ENCODE measurements at regions not wholly inside any gene's neighbourhood (a gene's known extent, or its start where the extent isn't known, plus 50 kb on each side); places are given as distances from the start of the nearest gene placed in this dataset.

DNA sequence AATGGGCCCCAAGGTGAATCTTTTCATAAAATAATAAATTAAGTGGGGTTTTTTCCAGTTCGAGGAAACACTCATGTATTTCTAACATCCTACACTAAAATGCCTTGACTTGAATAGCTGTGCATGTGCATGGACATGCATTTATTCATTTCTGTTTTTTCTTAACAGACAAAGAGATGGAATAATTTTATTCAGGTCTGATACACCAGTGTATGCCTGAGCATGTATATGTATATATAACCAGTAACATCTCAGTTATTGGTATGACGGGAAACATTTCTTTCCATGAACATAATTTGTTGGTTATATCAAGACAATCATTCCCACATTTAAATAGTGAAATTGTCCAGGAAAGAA lies 468.7 kb upstream of the TNP1 start:
- TF ChIP-seq, protein P1, sequence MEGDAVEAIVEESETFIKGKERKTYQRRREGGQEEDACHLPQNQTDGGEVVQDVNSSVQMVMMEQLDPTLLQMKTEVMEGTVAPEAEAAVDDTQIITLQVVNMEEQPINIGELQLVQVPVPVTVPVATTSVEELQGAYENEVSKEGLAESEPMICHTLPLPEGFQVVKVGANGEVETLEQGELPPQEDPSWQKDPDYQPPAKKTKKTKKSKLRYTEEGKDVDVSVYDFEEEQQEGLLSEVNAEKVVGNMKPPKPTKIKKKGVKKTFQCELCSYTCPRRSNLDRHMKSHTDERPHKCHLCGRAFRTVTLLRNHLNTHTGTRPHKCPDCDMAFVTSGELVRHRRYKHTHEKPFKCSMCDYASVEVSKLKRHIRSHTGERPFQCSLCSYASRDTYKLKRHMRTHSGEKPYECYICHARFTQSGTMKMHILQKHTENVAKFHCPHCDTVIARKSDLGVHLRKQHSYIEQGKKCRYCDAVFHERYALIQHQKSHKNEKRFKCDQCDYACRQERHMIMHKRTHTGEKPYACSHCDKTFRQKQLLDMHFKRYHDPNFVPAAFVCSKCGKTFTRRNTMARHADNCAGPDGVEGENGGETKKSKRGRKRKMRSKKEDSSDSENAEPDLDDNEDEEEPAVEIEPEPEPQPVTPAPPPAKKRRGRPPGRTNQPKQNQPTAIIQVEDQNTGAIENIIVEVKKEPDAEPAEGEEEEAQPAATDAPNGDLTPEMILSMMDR (IDR thresholded peaks at IDR 0.05) = no peak

DNA sequence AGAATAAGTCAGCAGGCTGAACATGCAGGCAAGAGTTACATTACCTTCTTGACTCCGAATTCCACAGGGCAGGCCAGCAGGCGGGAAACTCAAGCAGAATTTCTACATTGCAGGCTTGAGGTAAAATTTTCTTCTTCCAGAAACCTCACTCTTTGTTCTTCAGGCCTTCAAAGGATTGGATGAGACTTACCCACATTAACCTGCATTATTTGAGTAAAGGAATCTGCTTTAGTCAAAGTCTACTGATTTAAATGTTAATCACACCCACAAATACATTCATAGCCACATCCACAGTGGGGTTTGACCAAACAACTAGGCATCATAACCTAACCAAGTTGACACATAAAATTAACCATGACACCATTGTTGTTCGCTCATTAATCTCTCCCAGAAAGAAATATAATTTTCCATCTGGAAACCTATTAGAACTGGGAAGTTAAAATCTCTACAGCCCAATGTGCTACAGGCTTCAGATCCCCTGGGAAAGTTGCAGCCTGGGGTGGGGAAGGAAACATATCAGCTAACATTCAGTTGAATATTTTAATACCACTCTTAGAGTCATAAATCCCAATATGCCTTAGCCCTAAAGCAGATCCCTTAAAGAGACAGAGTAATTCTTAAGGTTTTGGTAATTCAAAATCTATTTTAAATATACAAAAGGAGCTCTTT lies 468.2 kb upstream of the TNP1 start:
- TF ChIP-seq, protein P1 (IDR thresholded peaks at IDR 0.05) = no peak

DNA sequence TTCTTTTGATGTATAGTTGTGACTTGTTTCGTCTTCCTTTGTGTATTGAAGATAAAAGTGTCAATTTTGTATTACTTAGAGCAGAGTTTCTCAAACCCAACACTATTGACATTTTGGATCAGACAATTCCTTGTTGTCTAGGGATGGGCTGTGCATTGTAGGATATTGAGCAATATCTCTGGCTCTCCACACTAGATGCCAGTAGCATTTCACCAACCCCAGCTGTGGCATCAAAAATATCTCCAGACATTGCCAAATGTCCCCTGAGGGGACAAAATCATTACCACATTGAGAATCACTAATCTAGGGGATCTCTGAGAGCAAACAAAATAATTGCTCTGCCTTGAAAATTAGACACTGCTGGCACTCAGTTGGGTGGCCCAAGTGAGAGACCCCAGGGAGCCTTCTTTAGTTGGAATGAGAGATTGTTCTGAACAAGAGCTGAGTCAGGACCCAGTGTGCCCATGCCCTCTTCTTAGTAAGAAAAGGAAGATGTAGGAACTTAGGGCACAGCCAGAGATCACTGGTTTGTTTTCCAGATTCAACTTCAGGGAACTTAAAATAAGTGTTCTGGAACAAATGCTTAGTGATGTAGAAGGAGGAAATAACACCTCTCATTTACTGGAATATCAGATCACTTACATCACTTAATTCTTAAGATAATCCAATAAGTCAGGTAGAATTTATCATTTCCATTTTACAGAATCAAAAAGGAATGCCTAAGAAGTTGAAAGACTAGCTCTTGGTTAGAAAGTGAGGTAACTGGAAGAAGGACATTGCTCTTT lies 466.6 kb upstream of the TNP1 start:
- TF ChIP-seq, protein P1 (IDR thresholded peaks at IDR 0.05) = no peak

DNA sequence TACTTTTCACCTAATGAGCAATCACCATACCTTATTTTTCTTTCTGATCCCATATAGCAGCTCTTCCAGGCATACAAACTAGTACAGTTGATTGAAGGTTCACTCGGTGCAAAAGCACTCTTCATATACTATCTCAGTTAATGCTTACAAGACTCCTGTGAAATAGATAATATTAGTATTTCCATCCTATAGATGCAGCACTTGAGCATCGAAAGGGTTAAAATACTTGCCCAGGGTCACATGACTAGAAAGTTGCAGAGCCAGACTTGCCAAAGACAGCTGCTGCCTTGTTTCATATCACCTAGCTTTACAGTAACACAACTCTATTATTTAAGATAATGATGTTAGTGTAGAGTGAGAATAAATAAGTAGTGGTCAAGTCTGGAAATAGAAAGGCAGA lies 466.0 kb upstream of the TNP1 start:
- TF ChIP-seq, protein P1 (IDR thresholded peaks at IDR 0.05) = no peak

DNA sequence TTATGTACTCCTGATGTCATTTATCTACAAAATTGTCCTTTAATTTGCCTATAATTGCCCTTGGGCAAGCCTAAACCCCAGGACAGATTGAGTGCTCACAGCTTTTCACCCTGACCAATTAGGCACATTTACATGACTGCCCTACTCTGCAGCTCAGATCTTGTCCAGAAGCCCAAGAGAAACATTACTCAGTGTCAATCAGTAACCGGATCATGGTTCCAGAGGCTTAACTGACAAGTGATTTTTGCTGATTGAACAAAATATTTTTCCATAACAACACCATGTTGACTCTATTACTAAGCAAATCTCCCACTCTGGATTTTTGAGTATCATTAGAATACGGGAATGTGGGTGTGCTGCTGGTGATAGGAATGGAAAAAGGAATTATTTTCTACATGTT lies 465.4 kb upstream of the TNP1 start:
- TF ChIP-seq, protein P1 (IDR thresholded peaks at IDR 0.05) = no peak

DNA sequence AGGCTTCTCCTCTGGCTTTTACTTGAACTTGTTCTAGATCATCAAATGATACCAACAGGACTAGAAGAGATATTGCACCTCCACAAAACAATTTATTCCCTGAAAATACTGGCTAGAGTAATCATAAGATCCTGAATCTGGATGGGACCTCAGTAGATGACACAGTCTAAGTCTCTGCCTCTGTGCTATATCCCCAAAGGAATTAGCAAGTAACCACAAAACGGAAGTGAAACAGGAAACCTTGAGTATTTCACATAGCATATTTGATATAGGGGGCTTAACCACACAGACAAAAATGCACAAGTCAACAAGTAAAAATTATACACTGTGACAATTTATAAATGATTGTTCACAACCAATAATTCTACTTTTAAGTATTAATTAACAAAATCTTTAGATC lies 456.9 kb upstream of the TNP1 start:
- TF ChIP-seq, protein P1 (IDR thresholded peaks at IDR 0.05) = no peak

DNA sequence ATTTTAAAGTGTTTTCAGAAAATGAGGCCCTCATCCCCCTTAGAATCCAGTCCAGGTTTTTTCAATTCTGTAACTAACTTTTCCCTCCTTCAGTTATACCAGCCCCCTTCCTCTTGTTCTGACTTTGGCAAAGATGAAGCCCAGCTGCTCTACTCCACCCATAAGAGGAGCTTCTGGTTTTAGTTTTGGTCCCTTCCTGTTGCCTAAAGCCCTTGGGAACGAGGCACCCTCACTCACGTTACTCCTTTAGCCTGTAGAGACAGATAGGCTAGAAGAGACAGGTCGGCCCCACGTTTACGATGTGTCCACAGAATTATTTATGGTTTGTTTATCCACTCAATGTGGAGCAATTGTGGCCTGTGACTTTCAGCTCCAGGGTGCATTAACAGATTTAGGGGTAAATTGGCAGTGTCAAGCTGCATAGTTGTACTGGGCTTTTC lies 454.2 kb upstream of the TNP1 start:
- TF ChIP-seq, protein P1 (IDR thresholded peaks at IDR 0.05) = no peak
